ENCODE measurements at regions not wholly inside any gene's neighbourhood (a gene's known extent, or its start where the extent isn't known, plus 50 kb on each side); places are given as distances from the start of the nearest gene placed in this dataset.

GRCh38 chr12:131527736-131528135, 183.2 kb upstream of the SFSWAP start:
- Mint-ChIP-seq H3K27ac (no peak overlapping the region), H3K9me3 (peaks cover 46% of the 10 kb centered on the region), H3K36me3 (ENCODE audit: low read depth) (no peaks in the 10 kb centered on the region), H3K27me3 (ENCODE audit: insufficient read depth) (0 out of 2 replicates have a peak, but pooled peaks cover 2% of the 10 kb centered on the region), H3K4me3 (no peak overlapping the region), H3K4me1 (ENCODE audit: low read depth) (no peaks in the 10 kb centered on the region)
- TF ChIP-seq, protein P1, sequence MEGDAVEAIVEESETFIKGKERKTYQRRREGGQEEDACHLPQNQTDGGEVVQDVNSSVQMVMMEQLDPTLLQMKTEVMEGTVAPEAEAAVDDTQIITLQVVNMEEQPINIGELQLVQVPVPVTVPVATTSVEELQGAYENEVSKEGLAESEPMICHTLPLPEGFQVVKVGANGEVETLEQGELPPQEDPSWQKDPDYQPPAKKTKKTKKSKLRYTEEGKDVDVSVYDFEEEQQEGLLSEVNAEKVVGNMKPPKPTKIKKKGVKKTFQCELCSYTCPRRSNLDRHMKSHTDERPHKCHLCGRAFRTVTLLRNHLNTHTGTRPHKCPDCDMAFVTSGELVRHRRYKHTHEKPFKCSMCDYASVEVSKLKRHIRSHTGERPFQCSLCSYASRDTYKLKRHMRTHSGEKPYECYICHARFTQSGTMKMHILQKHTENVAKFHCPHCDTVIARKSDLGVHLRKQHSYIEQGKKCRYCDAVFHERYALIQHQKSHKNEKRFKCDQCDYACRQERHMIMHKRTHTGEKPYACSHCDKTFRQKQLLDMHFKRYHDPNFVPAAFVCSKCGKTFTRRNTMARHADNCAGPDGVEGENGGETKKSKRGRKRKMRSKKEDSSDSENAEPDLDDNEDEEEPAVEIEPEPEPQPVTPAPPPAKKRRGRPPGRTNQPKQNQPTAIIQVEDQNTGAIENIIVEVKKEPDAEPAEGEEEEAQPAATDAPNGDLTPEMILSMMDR (IDR thresholded peaks at IDR 0.05): no peak
- no peak for DNase-seq

DNA sequence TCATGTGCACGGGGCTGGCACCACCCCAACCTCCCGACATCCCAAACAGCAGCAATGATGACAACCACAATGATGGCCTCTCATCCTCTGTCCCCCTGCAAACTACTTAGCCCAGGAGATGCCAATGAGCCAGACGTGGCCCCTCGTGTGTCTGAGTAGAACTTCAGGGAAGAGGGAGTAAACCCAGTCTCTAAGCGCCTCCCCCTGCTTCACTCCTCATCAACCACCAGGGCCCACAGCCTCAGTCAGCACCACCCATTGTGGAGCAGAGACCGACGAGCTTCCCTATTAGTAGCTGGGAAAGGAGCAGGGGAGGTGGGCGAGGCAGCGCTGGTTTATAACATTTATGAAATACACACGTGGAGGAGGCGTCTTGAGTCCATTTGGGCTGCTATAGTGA, 182.7 kb upstream of the SFSWAP start:
- Mint-ChIP-seq H3K27me3 (ENCODE audit: insufficient read depth) (0 out of 2 replicates have a peak, but pooled peaks cover 2% of the 10 kb centered on the region), H3K4me3 (no peak overlapping the region), H3K27ac (no peak overlapping the region), H3K4me1 (ENCODE audit: low read depth) (no peaks in the 10 kb centered on the region), H3K36me3 (ENCODE audit: low read depth) (no peaks in the 10 kb centered on the region), H3K9me3 (peaks cover 43% of the 10 kb centered on the region)
- TF ChIP-seq, protein P1 (IDR thresholded peaks at IDR 0.05): no peak
- DNase-seq: no peak

DNA sequence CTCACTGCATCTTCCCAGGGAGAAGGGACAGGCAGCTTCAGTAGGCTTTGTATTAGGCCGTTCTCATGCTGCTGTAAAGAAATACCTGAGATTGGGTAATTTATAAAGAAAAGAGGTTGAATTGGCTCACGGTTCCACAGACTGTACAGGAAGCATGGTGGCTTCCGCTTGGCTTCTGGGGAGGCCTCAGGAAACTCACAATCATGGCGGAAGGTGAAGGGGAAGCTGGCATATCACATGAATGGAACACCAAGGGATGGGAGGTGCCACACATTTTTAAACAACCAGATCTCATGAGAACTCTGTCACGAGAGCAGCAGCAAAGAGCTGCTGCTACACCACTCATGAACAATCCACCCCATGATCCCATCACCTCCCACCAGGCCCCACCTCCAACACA, 182.2 kb upstream of the SFSWAP start:
- TF ChIP-seq, protein P1 (IDR thresholded peaks at IDR 0.05): no peak
- Mint-ChIP-seq H3K36me3 (ENCODE audit: low read depth) (no peaks in the 10 kb centered on the region), H3K27ac (no peak overlapping the region), H3K4me3 (no peak overlapping the region), H3K27me3 (ENCODE audit: insufficient read depth) (0 out of 2 replicates have a peak, but pooled peaks cover 2% of the 10 kb centered on the region), H3K4me1 (ENCODE audit: low read depth) (no peaks in the 10 kb centered on the region), H3K9me3 (peaks cover 41% of the 10 kb centered on the region)
- no peak for DNase-seq

- H3K27me3 Mint-ChIP-seq (ENCODE audit: insufficient read depth): 0 out of 2 replicates have a peak, but pooled peaks cover 2% of the 10 kb centered on the region
- no peaks in the 10 kb centered on the region for H3K4me1 Mint-ChIP-seq (ENCODE audit: low read depth)
Measured at GRCh38 chr12:131529196-131530040, 181.5 kb upstream of the SFSWAP start.

DNA sequence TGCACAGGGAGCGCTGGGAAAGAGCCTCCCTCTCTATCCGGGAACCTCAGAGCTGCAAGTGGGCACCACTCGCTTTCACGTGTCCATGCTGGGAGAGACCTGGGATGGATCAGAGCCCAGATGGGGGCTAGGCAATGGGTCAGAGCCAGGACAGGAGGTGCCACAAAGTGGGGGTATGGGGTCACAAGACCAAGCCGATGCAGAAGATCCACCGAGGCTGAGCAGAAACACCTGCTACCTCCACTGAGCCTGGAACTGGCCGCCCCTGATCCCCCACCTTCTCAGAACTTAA, 180.9 kb upstream of the SFSWAP start:
- Mint-ChIP-seq H3K4me3 (no peak overlapping the region), H3K36me3 (ENCODE audit: low read depth) (no peaks in the 10 kb centered on the region), H3K4me1 (ENCODE audit: low read depth) (no peaks in the 10 kb centered on the region), H3K9me3 (peaks cover 47% of the 10 kb centered on the region), H3K27me3 (ENCODE audit: insufficient read depth) (0 out of 2 replicates have a peak, but pooled peaks cover 2% of the 10 kb centered on the region), H3K27ac (no peak overlapping the region)
- DNase-seq: no peak
- TF ChIP-seq, protein P1 (IDR thresholded peaks at IDR 0.05): no peak

More at GRCh38 chr12:131529196-131530040, 181.5 kb upstream of the SFSWAP start:
- Mint-ChIP-seq H3K27ac (no peak overlapping the region), H3K4me3 (no peak overlapping the region), H3K9me3 (peaks cover 41% of the 10 kb centered on the region), H3K36me3 (ENCODE audit: low read depth) (no peaks in the 10 kb centered on the region)
- no peak for DNase-seq
- TF ChIP-seq, protein P1 (IDR thresholded peaks at IDR 0.05): no peak
